GM21576 (cell line): ENCODE measurements at regions not wholly inside any gene's neighbourhood (a gene's known extent, or its start where the extent isn't known, plus 50 kb on each side); places are given as distances from the start of the nearest gene placed in this dataset.

Experiments used
- ATAC-seq: cut with Tn5 transposase; IDR thresholded peaks from one replicate; pipeline ENCODE4 v1.9.1; 2021; ENCODE audit warnings: mild to moderate bottlenecking, moderate library complexity; ENCODE audit not compliant: unreplicated experiment

- ATAC-seq, result peak; percentile 97
Measured at GRCh38 chr3:140816372-140817195, 125.1 kb upstream of the SLC25A36 start.

DNA sequence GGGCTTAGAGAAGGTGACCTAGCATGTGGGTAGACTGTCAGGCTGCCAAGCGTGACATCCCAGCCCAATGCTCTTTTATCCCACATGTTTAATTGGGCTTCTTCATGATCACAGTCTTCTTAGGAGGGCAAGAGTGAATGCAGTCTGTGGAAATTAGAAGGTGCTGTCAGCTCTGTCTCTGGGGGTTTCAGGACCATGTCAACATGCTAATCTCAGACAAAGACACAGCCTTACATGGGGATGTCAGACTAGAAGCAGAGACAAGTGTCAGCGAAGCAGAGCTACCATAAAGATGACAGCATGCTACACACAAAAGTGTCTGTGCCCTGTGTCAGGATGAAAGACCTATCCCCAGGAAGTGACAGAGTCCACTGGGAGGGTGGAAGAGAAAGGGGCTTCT lies 120.1 kb upstream of the SLC25A36 start:
- no peak for ATAC-seq

DNA sequence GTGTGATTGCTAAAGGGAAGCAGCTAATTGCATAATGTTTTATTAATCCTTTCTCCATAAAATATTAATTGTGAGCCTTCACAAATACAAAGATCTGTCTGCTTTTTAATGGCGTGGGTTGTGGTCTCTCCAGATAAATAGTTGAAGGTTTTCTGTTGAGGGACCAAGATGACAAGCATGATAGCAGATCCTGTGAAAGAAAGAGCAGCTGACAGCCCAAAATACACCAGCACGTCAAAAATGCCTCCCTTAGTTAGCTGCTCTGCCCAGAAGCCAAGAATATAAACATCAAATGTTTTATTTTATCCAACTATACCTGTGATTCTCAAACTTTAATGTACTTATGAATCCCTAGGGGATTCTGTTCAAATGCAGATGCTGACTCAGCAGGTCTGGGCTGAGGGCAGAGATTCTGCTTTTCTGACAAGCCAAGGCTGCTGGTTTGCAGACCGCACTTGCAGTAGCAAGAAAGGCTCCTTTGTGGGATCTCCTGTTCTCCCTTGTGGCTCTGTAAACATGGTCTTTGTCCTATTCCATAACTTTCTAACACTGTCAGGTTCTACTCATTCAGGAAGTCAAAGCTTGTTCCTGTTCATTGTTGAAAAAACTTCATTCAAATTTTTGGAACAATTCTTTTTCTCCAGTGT lies 119.1 kb upstream of the SLC25A36 start:
- no peak for ATAC-seq

DNA sequence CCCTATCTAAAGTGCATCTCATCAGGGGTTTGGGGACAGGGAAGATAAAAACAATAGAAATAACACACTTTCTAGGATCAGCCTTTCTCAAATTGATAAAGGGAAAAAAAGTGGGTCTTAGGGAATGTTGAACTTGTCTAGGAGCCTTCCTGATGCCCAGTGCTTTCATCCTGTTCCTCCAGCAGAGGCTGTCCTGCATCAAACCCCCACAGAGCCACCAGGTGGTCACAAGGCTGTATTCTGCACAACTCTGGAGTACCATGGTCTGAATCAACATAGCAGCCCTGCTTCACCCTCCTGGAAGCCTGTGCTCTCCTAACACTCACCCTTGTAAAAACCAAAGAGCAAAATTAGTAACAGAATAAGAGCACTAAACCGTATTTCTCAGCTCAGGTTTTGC lies 118.5 kb upstream of the SLC25A36 start:
- no peak for ATAC-seq

DNA sequence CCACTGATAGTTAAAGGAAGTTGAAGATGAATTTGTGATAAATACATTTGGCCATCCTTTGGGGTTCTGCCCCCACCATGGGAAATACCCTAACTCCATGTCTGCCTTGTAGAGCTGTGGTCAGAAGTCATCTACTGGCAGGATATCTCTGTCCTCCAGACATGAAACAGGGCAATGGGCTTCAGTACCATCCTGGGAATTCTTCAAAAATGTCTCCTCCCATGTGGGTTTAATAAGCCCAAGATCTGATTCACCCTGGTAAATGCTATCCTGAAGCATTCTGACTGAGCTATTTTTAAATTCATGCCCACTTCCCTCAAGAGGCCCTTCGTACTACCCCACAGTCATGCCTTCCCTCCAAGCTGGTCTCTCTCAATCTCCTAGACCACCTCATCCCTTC lies 113.7 kb upstream of the SLC25A36 start:
- ATAC-seq, result no peak

DNA sequence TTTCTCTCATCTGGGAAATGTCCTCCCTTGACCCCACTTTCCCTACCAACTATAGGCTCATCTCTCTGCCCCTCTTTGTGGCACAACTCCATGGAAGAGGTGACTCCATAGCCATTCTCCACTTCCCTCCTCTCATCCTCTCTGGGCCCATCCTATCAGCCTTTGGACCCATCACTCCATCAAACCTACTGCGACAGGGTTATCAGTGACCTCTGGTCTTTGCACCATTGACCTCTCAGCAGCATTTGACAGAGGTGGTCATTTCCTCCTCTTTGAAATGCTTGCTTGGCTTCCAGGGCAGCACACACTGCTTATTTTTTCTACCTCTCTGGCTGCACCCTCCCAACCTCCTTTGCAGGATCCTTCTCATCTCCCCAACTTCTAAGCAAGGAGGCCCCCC lies 113.1 kb upstream of the SLC25A36 start:
- ATAC-seq, result no peak

DNA sequence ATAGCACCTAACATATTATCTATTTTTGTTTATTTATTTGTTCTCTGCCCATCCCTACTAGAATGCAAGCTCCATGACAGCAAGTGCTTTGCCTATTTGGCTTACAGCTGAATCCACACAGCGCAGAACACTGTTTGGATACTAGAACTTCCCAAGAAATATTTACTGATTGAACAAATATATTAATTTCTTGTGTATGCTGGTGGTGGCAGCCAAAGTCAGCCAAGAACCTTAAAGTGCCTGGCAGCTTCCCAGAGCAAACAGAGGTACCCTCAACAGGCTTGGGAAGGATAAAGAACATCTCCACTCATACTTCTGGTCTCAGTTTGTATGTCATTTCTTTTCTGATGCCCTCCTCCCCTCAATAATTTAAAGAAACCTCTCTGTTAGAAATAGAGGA lies 111.8 kb upstream of the SLC25A36 start:
- no peak for ATAC-seq

- ATAC-seq, result no peak
Measured at GRCh38 chr3:140830391-140830790, 111.2 kb upstream of the SLC25A36 start.

DNA sequence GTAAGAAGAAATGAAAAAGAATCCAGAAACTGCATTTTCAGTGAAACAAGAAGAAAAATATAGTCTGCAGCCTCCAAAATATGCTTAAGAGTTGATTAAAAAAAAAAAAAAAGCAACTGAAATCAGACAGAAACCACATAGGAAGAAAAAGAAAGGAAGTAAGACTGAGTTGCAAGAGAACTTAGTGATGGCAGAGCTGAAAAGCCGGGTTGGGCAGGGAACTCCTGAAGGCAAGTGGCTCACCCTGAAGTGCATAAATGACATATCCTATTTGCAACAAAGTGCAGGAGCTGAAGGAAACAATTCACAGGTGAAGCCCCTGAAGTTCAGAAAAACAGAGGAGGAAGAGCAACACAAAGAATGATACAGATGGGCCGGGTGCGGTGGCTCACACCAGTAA lies 108.8 kb upstream of the SLC25A36 start:
- peak; percentile 84 for ATAC-seq

DNA sequence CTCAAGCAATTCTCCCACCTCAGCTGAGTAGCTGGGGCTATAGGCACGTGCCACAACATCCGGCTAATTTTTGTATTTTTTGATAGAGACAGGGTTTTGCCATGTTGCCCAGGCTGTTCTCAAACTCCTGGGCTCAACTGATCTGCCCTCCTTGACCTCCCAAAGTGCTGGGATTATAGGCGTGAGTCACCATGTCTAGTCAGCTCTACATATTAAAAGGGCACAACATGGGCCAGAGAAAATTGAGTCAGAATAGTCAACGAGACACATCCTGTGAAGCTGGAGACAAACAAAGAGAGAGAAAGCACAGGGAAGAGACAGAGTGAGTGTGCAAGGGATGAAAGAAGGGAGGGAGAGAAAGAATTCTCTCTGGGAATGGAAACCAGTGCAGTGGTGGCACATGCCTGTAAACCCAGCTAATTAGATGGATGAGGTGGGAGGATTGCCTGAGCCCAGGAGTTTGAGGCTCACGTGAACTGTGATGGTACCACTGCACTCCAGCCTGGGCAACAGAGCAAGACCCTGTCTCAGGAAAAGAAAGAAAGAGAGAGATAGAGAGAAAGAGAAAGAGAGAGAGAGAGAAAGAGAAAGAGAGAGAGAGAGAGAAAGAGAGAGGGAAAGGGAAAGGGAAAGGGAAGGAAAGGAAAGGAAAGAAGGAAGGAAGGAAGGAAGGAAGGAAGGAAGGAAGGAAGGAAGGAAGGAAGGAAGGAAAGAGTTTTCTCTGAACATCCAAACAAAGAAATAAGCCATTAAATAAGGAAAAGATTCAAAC lies 107.2 kb upstream of the SLC25A36 start:
- no peak for ATAC-seq

- peak; percentile 96 for ATAC-seq
Measured at GRCh38 chr3:140842984-140843649, 98.5 kb upstream of the SLC25A36 start.

- ATAC-seq, result peak; percentile 0
Measured at GRCh38 chr3:140843656-140844055, 98.0 kb upstream of the SLC25A36 start.

DNA sequence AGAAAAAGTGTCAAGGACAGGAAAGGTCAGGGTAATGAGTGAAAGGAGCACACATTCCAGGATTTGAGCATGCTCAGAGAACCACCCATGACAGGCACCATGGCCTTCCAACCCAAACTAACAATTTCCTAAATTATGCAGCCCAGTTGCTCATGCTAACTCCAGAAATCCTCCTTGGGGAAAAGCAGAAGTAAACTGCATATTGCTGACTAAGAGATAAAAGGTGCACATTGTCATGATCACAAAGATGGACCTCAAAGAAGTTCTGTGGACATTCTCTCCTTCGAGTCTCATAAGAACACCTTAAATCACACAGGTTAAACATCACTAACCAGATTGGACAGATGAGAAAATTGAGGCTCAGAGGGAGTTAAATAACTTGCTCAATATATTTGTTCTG lies 97.6 kb upstream of the SLC25A36 start:
- no peak for ATAC-seq

- peak; percentile 51 for ATAC-seq
Measured at GRCh38 chr3:140845882-140846281, 95.8 kb upstream of the SLC25A36 start.

DNA sequence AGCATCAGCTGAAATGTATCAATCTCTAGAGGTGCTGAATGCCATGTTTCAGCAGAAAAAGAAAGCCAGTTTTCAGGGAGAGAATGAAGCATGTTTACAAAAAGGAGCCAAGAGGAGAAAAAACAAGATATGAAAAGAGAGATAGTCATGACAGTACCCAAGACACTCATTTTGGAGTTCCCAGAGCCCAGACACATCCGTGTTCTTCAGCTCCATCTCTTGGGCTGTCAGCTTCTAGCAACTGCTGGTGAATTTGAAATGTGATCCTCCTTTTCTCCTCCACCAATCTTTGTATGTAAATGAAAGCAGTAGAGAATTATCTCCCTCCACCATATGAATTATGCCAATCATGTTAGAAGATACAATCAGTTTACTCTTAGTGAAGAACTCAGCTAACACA lies 93.0 kb upstream of the SLC25A36 start:
- ATAC-seq, result no peak

DNA sequence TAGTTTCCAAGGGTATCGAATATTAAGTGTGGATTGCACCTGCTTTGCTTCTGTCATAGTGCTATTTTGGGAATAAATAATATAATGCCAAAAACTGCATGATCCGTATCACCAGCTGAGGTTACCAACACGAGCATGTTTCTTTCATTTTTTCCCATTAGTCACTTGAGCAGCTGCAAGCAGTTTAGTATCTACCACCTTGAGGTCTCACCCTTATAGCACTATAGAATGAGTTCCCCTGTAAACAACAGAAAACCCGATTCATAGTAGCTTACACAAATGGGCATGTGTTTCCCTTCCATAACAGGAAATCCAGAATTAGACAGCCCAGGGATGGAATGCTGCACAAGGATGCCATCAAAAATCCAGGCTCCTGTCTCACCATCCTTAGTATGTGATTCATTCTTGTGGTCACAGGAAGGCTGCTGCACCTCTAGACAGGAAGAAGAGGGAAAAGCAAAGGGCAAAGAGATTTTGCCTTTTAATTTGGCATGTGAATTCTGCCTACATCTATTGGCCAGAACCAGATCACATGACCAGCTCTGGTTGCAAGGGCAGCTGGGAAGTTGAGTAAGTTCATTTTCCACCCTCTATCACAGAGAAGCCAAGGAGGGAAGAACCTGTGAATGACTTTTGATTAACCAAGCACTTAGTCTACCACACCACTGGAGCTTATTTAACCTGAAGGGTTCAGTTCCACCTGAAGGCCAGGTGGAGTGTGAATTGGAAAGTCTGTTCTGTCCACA lies 91.3 kb upstream of the SLC25A36 start:
- ATAC-seq, result no peak

DNA sequence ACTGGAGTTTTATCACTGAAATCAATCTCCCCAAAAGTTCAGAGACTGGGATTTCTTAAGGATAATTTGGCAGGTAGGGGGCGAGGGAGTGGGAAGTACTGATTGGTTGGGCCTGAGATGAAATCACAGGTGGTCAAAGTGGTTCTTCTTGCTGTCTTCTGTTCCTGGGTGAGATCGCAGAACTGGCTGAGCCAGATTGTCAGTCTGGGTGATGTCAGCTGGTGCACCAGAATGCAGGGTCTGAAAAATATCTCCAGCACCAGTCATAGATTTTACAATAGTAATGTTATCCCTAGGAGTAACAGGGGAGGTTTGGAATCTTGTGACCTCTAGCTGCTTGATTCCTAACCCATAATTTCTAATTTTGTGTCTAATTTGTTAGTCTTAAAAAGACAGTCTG lies 86.7 kb upstream of the SLC25A36 start:
- ATAC-seq, result no peak

DNA sequence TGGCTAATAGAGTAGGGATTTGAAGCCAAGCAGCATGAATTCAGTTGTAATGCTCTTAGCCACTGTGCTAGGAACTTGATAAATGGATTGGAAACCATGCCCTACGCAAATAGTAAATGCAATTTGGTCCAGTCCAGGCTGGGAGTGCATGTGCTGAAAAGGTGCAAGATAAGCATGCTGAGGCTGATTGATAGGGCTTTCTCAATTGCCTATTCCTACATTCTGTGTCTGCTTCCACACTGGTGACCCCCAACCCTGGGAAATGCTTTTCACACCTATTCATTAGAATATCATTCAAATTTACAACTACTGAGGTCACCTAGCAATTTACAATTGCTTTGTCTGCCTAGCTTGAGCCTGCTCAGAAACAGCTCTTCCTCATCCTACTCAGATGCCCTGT lies 84.7 kb upstream of the SLC25A36 start:
- ATAC-seq, result no peak

GRCh38 chr3:140857993-140858392 lies 83.6 kb upstream of the SLC25A36 start:
- no peak for ATAC-seq

DNA sequence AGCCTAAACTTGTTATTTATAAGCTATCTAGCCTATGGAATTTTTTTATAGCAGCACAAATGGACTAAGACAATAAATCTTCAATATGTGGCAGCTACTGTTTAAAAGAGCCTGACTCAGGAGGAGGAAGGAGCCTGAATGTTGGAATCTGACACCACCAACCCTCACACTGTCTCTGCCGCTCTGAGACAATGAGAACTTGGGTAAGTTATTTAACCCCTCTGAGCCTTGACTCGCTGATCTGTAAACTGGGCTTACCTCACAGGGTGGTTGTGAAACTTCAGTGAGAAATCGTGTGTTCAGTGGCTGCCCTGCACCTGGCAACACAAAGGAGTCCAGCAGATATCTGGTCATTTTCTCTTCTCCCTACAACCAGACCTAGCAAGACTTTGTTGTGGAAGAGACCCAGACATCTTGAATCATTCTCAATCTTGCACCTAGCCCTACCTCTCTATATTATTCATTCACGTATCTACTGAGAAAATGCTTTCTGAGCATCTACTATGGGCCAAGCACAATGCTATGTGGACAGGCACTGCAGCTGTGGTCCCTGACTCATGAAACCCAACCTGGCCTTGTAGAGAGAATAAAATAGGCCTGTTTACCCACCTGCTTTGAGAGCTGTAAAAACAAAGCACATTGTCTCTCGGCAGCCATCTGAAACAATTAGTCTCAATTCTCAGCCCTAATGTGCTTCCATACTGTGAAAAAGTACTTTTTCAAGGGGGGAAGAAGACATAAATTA lies 81.9 kb upstream of the SLC25A36 start:
- no peak for ATAC-seq
